ENCODE measurements at regions not wholly inside any gene's neighbourhood (a gene's known extent, or its start where the extent isn't known, plus 50 kb on each side); places are given as distances from the start of the nearest gene placed in this dataset.

DNA sequence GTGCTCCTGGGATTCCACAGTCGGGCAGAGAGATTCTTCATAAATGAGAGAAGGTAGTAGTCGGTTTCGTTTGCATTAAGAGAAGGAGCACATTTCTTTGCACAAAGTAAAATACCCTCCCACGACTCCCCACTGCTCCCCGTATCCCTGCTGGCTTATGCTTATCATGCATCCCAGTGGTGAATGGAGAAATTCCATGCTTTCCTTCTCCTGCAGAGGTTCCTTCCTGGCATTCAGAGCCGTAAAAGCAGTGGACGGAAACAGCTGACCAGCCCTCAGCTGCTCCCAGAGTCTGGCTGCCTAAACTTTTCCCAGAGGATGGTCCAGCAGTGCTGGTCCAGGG is 93.1 kb downstream of the C9orf152 start:
- intact Hi-C loops (cut with micrococcal nuclease): no loop called here
- no peak overlapping the region for H3K4me2 ChIP-seq (ENCODE audit: low read length)
- H3K27ac ChIP-seq (ENCODE audit: low read length): no peak overlapping the region
- no peak overlapping the region for H3K4me3 ChIP-seq (ENCODE audit: low read length)
- no peak overlapping the region for H3K9ac ChIP-seq (ENCODE audit: low read length)
- no peaks in the 10 kb centered on the region for H3K9me2 ChIP-seq (replicated peaks; ENCODE audit: low read length)
- no TSS peak for BruUV-seq (replicated peaks)
- no peaks in the 10 kb centered on the region for H3K27me3 ChIP-seq (ENCODE audit: low read length)
- no peak overlapping the region for H2AFZ ChIP-seq (ENCODE audit: low read length)
- peaks cover 28% of the 10 kb centered on the region for H3K79me2 ChIP-seq (ENCODE audit: low read length)
- peaks cover 4% of the 10 kb centered on the region; the same call in 1 of the 2 replicates for H3K4me1 ChIP-seq (ENCODE audit: insufficient read depth, low read length)
- POLR2A ChIA-PET (ENCODE audit: unreplicated experiment): no interaction called here
- H3K36me3 ChIP-seq (ENCODE audit: low read depth, low read length): no peaks in the 10 kb centered on the region
- H4K20me1 ChIP-seq (ENCODE audit: low read length): no peaks in the 10 kb centered on the region
- DNase-seq: no peak
- H3K9me3 ChIP-seq (ENCODE audit: low read length): no peaks in the 10 kb centered on the region
- ATAC-seq: no peak
- no peaks in the 10 kb centered on the region for H3F3A ChIP-seq (ENCODE audit: low read length, unreplicated experiment)
- TF ChIP-seq EZH2phosphoT487 (IDR thresholded peaks at IDR 0.05; ENCODE audit: borderline replicate concordance, low read length) (no peak), EZH2 (IDR thresholded peaks at IDR 0.05; ENCODE audit: low read length, unreplicated experiment) (no peak)
- TF ChIP-seq, protein P1, sequence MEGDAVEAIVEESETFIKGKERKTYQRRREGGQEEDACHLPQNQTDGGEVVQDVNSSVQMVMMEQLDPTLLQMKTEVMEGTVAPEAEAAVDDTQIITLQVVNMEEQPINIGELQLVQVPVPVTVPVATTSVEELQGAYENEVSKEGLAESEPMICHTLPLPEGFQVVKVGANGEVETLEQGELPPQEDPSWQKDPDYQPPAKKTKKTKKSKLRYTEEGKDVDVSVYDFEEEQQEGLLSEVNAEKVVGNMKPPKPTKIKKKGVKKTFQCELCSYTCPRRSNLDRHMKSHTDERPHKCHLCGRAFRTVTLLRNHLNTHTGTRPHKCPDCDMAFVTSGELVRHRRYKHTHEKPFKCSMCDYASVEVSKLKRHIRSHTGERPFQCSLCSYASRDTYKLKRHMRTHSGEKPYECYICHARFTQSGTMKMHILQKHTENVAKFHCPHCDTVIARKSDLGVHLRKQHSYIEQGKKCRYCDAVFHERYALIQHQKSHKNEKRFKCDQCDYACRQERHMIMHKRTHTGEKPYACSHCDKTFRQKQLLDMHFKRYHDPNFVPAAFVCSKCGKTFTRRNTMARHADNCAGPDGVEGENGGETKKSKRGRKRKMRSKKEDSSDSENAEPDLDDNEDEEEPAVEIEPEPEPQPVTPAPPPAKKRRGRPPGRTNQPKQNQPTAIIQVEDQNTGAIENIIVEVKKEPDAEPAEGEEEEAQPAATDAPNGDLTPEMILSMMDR (conservative IDR thresholded peaks at IDR 0.05; ENCODE audit: low read depth, low read length): no peak
- CTCF ChIA-PET: no interaction called here

DNA sequence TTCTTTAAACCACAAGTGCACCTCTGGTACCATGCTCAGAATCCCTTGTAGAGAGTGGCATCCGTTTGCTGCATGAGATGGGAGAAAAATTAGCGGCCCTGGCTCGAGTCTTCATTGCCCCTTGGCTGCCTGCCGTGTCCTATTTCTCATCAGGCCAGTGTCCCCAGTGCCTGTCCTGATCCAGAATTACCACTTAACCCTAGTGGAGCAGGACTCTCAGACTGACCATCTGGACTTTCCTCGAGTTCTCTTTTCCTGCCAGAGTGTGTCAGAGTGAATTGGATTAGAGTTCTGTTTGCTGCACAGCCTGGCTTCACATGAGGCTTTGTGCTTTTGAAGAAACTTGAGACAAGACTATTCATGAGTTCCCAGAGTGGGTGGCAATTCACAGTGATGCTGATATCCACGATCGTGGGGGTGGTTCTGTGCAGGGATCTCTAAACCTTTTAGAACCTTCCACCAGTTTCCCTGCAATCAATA is 92.6 kb downstream of the C9orf152 start:
- H3K9ac ChIP-seq (ENCODE audit: low read length): no peak overlapping the region

More for the DNA sequence above, 92.6 kb downstream of the C9orf152 start:
- Histone ChIP-seq H3K27me3 (ENCODE audit: low read length) (no peaks in the 10 kb centered on the region), H3K36me3 (ENCODE audit: low read depth, low read length) (no peaks in the 10 kb centered on the region), H3K79me2 (ENCODE audit: low read length) (peaks cover 28% of the 10 kb centered on the region), H3F3A (ENCODE audit: low read length, unreplicated experiment) (no peaks in the 10 kb centered on the region), H3K9me3 (ENCODE audit: low read length) (no peaks in the 10 kb centered on the region), H3K4me1 (ENCODE audit: insufficient read depth, low read length) (peaks cover 4% of the 10 kb centered on the region; the same call in 1 of the 2 replicates), H3K27ac (ENCODE audit: low read length) (no peak overlapping the region), H2AFZ (ENCODE audit: low read length) (no peak overlapping the region), H3K4me3 (ENCODE audit: low read length) (no peak overlapping the region), H3K9me2 (replicated peaks; ENCODE audit: low read length) (no peaks in the 10 kb centered on the region), H4K20me1 (ENCODE audit: low read length) (no peaks in the 10 kb centered on the region), H3K4me2 (ENCODE audit: low read length) (no peak overlapping the region)
- CTCF ChIA-PET: no interaction called here
- ATAC-seq (no peak), DNase-seq (no peak)
- BruUV-seq (replicated peaks): no TSS peak
- TF ChIP-seq, protein P1 (conservative IDR thresholded peaks at IDR 0.05; ENCODE audit: low read depth, low read length): no peak
- TF ChIP-seq EZH2phosphoT487 (IDR thresholded peaks at IDR 0.05; ENCODE audit: borderline replicate concordance, low read length) (no peak), EZH2 (IDR thresholded peaks at IDR 0.05; ENCODE audit: low read length, unreplicated experiment) (no peak)
- intact Hi-C loops (cut with micrococcal nuclease): no loop called here
- POLR2A ChIA-PET (ENCODE audit: unreplicated experiment): no interaction called here

All from PC-3 (cell line).